ENCODE measurements at regions not wholly inside any gene's neighbourhood (a gene's known extent, or its start where the extent isn't known, plus 50 kb on each side); places are given as distances from the start of the nearest gene placed in this dataset.

- TF ChIP-seq MAFF (IDR thresholded peaks at IDR 0.05; ENCODE audit: low read depth, low read length) (peak; percentile 73), MAFK (conservative IDR thresholded peaks at IDR 0.05 in 1 of 2, IDR thresholded peaks at IDR 0.05 in 1 of 2; ENCODE audit: low read length in 2 of 2) (peak; percentile 75 to 80), MBD4 (IDR thresholded peaks at IDR 0.05; ENCODE audit: borderline replicate concordance, low read length) (no peak), PBX2 (CRISPR knock-in tag; IDR thresholded peaks at IDR 0.05) (no peak)
- POLR2A ChIA-PET, result no interaction called here
Observed at GRCh38 chr15:96444865-96445264, 114.4 kb downstream of the NR2F2 start.

GRCh38 chr15:96448923-96449322 lies 118.4 kb downstream of the NR2F2 start:
- CTCF ChIA-PET (ENCODE audit: low intra/inter-chr PET ratio, low total read pairs), result no interaction called here
- FAIRE-seq (no peak), DNase-seq (ENCODE audit: low spot score) (no peak), ATAC-seq (no peak)
- no peak for TF ChIP-seq SP4 (CRISPR knock-in tag; IDR thresholded peaks at IDR 0.05)
- no peak for TF ChIP-seq TAF1 (CRISPR knock-in tag; IDR thresholded peaks at IDR 0.05)
- TF ChIP-seq HOXA5 (CRISPR knock-in tag; IDR thresholded peaks at IDR 0.05), result no peak
- no peak for TF ChIP-seq ZNF704 (CRISPR knock-in tag; IDR thresholded peaks at IDR 0.05; ENCODE audit: borderline replicate concordance)
- Histone ChIP-seq H3K36me3 (replicated peaks in 1 of 2; ENCODE audit: control insufficient read depth in 1 of 2, insufficient read depth in 2 of 2, low read length in 2 of 2) (no peaks in the 10 kb centered on the region), H3K4me2 (ENCODE audit: low read depth, low read length) (no peak overlapping the region), H3K4me1 (ENCODE audit: insufficient read depth, low read length) (no peaks in the 10 kb centered on the region), H3K4me3 (replicated peaks in 1 of 3; ENCODE audit: insufficient read depth in 1 of 3, low read depth in 2 of 3, low read length in 3 of 3) (no peak overlapping the region), H3K9me3 (ENCODE audit: low read length) (no peaks in the 10 kb centered on the region), H3K27ac (ENCODE audit: extremely low read length, insufficient read depth, low read length) (no peak overlapping the region), H2AFZ (ENCODE audit: low read length) (no peak overlapping the region), H3K27me3 (ENCODE audit: control insufficient read depth in 1 of 2, insufficient read depth in 2 of 2, low read length in 2 of 2) (no peaks in the 10 kb centered on the region; a peak in 1 of 5 replicates), H3K79me2 (ENCODE audit: insufficient read depth, low read length) (no peaks in the 10 kb centered on the region), H3K9ac (ENCODE audit: insufficient read depth, low read depth, low read length) (no peak overlapping the region), H4K20me1 (ENCODE audit: insufficient read depth, low read length) (no peaks in the 10 kb centered on the region)
- POLR2A ChIA-PET, result no interaction called here
- in situ Hi-C loops (cut with HindIII; ENCODE audit: extremely low pct_ligation_motif_present, low pct_unique_long_range_greater_than_20kb), result no loop called here
- WGBS (ENCODE audit: low lambda C conversion rate), result 3% methylated on average over 7 of the region's 7 CpGs
- intact Hi-C loops (cut with micrococcal nuclease; ENCODE audit: unreplicated experiment), result no loop called here
- no TSS peak for BruUV-seq (replicated peaks)

More at GRCh38 chr15:96444865-96445264, 114.4 kb downstream of the NR2F2 start:
- ATAC-seq, result no peak
- in situ Hi-C loops (cut with HindIII; ENCODE audit: extremely low pct_ligation_motif_present, low pct_unique_long_range_greater_than_20kb), result no loop called here
- DNase-seq (ENCODE audit: low spot score), result no peak
- intact Hi-C loops (cut with micrococcal nuclease; ENCODE audit: unreplicated experiment), result no loop called here
- FAIRE-seq, result no peak
- CTCF ChIA-PET (ENCODE audit: low intra/inter-chr PET ratio, low total read pairs), result no interaction called here
- Histone ChIP-seq H3K4me3 (replicated peaks in 1 of 3; ENCODE audit: insufficient read depth in 1 of 3, low read depth in 2 of 3, low read length in 3 of 3) (no peak overlapping the region), H3K4me1 (ENCODE audit: insufficient read depth, low read length) (no peaks in the 10 kb centered on the region), H3K27ac (ENCODE audit: extremely low read length, insufficient read depth, low read length) (no peak overlapping the region), H4K20me1 (ENCODE audit: insufficient read depth, low read length) (no peaks in the 10 kb centered on the region), H2AFZ (ENCODE audit: low read length) (no peak overlapping the region), H3K36me3 (replicated peaks in 1 of 2; ENCODE audit: control insufficient read depth in 1 of 2, insufficient read depth in 2 of 2, low read length in 2 of 2) (no peaks in the 10 kb centered on the region), H3K79me2 (ENCODE audit: insufficient read depth, low read length) (no peaks in the 10 kb centered on the region), H3K9ac (ENCODE audit: insufficient read depth, low read depth, low read length) (no peak overlapping the region), H3K27me3 (ENCODE audit: control insufficient read depth in 1 of 2, insufficient read depth in 2 of 2, low read length in 2 of 2) (no peaks in the 10 kb centered on the region; a peak in 1 of 5 replicates), H3K9me3 (ENCODE audit: low read length) (no peaks in the 10 kb centered on the region), H3K4me2 (ENCODE audit: low read depth, low read length) (no peak overlapping the region)
- WGBS (ENCODE audit: low lambda C conversion rate), result 3% methylated on average over 3 of the region's 3 CpGs
- BruUV-seq (replicated peaks), result no TSS peak

Data from HepG2 (cell line).